Choroid plexus epithelial cell (primary cell): ENCODE measurements at regions not wholly inside any gene's neighbourhood (a gene's known extent, or its start where the extent isn't known, plus 50 kb on each side); places are given as distances from the start of the nearest gene placed in this dataset.

ENCODE experiments used
- DNase-seq: peaks from one replicate; pipeline ENCODE4 v3.0.0-alpha.2; 2010; ENCODE audit warnings: low read depth
- H3K4me3 ChIP-seq: 2 replicates; pipeline ENCODE4 v1.5.1; 2011; ENCODE audit warnings: low read depth, mild to moderate bottlenecking, control low read depth, low read length, moderate library complexity
- TF ChIP-seq, protein P1 (sequence below): conservative IDR thresholded peaks from 2 replicates; pipeline ENCODE4 v1.5.1; 2011; ENCODE audit warnings: low read depth, mild to moderate bottlenecking, control low read depth, inconsistent platforms, low read length, moderate library complexity

DNA sequence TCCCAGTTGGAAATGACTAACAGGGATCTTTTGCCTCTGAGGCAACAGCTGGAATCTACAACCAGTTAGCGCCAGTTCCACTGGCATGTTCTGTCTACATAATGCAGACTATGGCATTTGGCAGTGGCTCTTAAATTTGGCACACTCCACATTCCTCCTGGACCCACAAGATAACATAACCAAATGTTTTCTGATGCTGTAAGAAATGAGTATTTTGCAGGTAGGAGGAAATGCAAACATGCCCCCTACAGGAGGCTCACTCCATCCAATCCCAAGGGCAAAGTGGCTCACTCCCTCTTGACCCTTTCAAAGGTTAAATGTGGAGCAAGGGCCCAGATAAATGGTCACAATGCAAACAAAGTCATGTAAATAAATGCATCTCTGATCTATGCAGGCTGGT, 129.2 kb upstream of the PROX1 start:
- no peak overlapping the region for H3K4me3 ChIP-seq
- DNase-seq, result no peak
- TF ChIP-seq, protein P1, sequence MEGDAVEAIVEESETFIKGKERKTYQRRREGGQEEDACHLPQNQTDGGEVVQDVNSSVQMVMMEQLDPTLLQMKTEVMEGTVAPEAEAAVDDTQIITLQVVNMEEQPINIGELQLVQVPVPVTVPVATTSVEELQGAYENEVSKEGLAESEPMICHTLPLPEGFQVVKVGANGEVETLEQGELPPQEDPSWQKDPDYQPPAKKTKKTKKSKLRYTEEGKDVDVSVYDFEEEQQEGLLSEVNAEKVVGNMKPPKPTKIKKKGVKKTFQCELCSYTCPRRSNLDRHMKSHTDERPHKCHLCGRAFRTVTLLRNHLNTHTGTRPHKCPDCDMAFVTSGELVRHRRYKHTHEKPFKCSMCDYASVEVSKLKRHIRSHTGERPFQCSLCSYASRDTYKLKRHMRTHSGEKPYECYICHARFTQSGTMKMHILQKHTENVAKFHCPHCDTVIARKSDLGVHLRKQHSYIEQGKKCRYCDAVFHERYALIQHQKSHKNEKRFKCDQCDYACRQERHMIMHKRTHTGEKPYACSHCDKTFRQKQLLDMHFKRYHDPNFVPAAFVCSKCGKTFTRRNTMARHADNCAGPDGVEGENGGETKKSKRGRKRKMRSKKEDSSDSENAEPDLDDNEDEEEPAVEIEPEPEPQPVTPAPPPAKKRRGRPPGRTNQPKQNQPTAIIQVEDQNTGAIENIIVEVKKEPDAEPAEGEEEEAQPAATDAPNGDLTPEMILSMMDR, result no peak

DNA sequence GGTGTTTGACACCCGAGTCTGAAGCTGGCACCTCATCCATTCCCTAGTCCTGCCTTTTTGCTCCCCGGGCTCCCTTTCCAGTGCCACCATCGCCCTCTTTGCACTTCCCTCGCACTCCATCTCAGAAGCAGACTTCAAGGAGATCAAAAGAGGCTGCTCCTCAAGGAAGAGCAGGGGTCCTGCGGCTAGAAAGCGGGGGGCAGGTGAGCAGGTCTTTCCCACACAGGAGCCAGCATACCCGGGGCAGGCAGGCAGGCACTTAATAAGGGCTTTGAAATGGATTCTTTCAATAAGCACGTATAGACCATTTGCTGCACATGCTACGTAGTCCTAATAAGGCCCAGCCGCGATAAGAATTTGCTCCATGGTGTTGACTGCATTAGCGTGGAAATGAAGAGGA, 125.9 kb upstream of the PROX1 start:
- no peak for DNase-seq
- TF ChIP-seq, protein P1, result no peak
- H3K4me3 ChIP-seq, result no peak overlapping the region

DNA sequence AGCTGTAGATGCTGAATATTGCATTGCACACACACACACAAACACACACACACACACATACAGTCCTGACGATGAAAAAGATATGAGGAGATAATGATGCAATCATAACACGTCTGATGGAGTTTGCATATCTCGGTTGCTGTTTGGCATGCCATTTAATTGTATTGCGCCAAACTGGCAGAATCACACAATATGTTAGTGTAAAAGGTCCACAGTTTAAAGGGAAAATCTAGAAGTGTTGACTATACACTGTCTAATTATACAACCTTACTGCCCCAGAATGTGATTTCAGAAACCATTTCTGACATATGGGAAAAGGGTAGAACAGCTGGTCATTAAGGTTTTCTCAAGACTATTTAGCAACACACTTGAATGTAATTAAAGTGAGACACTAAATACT, 123.7 kb upstream of the PROX1 start:
- TF ChIP-seq, protein P1, result no peak

DNA sequence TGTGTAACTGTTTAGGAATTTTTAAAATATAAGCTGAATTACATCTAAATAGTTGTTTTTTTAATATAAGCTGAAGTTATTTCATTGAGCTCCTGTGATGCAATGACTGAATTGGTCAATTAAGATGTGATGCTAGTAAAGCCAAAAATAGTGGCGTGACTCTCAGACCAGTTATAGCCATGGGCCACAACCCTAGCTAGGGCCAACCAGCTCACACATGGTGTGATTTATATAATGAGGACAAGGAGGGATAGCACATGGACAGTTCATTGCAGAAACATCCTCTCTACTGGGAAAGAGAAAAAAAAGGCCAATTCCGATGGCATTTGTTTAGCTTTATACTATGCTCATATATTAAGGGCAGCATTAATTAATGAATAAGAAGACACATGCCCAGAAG, 119.3 kb upstream of the PROX1 start:
- DNase-seq, result no peak
- H3K4me3 ChIP-seq, result no peak overlapping the region
- TF ChIP-seq, protein P1, result no peak

More for the DNA sequence above, 123.7 kb upstream of the PROX1 start:
- H3K4me3 ChIP-seq, result no peak overlapping the region
- DNase-seq, result no peak

DNA sequence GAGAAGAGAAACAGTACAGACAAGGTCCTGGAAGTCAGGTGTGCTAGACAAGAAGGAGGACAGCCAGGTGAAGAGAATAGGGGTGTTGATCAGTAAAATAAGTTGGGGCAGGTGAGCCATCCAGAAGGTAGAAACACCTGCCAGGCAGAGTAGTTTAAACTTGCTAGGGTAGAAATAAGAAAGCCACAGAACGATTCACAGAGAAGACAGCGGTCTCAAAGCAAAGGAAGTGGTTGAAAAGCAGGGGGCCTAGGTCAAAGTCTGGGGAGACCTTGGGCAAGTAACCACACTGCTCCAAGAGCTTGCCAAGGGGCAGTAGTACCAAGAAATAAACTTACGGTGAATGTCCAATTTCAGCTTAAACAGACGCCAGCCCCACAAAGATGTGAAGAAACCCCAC, 116.6 kb upstream of the PROX1 start:
- H3K4me3 ChIP-seq, result no peak overlapping the region
- TF ChIP-seq, protein P1, result no peak
- no peak for DNase-seq

DNA sequence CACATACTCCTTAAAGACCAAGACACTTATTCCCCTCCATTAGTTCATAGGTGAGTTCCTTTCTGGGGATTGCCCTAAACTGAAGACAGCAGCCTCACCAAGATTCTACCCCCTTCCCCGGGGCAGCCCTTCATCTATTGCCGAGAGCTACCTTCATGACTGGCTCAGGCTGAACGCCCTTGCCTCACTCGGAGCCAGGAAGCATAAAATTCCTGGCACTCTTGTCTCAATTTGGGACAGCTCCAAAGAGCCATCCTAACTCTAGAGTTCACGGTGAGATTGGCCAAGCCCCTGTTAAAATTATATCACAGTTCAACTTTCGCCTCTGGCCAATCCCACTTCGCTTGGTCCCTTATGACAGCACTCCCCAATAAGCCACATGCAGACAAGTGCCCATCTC, 113.0 kb upstream of the PROX1 start:
- TF ChIP-seq, protein P1, result no peak
- DNase-seq, result no peak
- H3K4me3 ChIP-seq, result no peak overlapping the region

DNA sequence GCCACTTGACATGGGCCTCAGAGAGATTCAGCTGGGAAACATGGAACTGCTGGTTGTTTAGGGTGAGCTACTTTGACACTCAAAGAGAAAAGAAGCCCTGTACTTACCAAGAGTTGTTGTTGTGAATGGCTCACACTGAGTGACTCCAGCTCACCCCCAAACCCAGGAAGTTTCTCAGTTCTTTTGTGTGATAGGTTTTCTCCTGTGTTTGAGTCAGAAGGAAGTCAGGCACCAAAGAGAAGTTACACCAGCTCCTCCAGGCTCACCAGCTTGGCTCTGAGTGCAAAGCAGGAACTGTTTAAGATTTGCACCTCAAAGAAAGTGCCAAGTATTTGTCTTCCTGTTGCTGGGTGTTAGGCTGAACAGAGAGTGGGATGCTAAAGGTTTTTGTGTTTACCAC, 111.2 kb upstream of the PROX1 start:
- DNase-seq, result no peak
- H3K4me3 ChIP-seq, result no peak overlapping the region
- TF ChIP-seq, protein P1, result no peak
